ENCODE measurements at regions not wholly inside any gene's neighbourhood (a gene's known extent, or its start where the extent isn't known, plus 50 kb on each side); places are given as distances from the start of the nearest gene placed in this dataset.

DNA sequence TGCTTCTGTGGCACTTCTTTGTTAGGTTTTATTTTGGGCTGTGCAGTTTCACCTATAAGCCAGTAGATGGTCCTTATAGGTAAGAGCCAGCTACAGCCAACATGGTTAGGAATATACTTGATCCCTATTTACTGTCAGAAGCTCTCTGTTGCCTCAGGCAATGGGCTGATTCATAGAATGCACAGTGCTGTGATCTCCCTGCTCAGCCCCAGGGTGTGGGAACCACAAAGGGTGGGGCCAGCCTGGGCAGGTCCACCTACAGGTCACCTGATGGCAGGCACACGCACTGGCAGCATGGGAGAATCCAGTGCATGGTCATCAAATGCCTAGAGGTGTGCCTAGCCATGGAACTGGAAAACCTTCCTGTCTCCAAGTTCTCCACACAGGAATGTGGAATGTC, 191.9 kb downstream of the MOXD1 start:
- TF ChIP-seq POLR2A (IDR thresholded peaks at IDR 0.05; ENCODE audit: low read length): no peak
- no peak for TF ChIP-seq GATA1 (IDR thresholded peaks at IDR 0.05; ENCODE audit: low read depth, low read length)

Data from erythroblast (primary cell).